H1 (cell line): ENCODE measurements at regions not wholly inside any gene's neighbourhood (a gene's known extent, or its start where the extent isn't known, plus 50 kb on each side); places are given as distances from the start of the nearest gene placed in this dataset.

ENCODE experiments used
- ASH2L ChIP-seq: fragments of 200-600, 300-600 bp; sonication (generic); IDR thresholded peaks from one replicate; pipeline ENCODE4 v1.7.1; 2017; ENCODE audit warnings: low read length
- BACH1 ChIP-seq: IDR thresholded peaks from 2 replicates; pipeline ENCODE4 v1.6.1; 2012; ENCODE audit warnings: low read length, improper control_type of control experiment
- HDAC2 ChIP-seq, 2 experiments: fragments of 300-600 bp in 1 of 2; sonication (generic) in 1 of 2; IDR thresholded peaks; 2 replicates each; pipeline ENCODE4 v1.6.1; 2011 to 2012; ENCODE audit warnings: low read depth in 2 of 2, low read length in 2 of 2, mild to moderate bottlenecking in 2 of 2, moderate library complexity in 2 of 2, borderline replicate concordance in 1 of 2, inconsistent platforms in 1 of 2
- POLR2A ChIP-seq, 2 experiments: IDR thresholded peaks; 1 replicate in 1 of 2; 2 replicates in 1 of 2; pipeline ENCODE4 v1.6.1; 2011; ENCODE audit warnings: low read depth in 2 of 2, low read length in 2 of 2, mild to moderate bottlenecking in 2 of 2; ENCODE audit errors: control extremely low read depth in 1 of 2
- SUZ12 ChIP-seq: fragments of 200-600 bp; sonication (generic); IDR thresholded peaks from 2 replicates; pipeline ENCODE4 v1.6.1; 2012; ENCODE audit warnings: mild to moderate bottlenecking, inconsistent platforms, low read length, moderate library complexity, mixed read lengths
- TEAD4 ChIP-seq: IDR thresholded peaks from 2 replicates; pipeline ENCODE4 v1.6.1; 2012; ENCODE audit warnings: low read depth, low read length, inconsistent platforms, mixed read lengths

DNA sequence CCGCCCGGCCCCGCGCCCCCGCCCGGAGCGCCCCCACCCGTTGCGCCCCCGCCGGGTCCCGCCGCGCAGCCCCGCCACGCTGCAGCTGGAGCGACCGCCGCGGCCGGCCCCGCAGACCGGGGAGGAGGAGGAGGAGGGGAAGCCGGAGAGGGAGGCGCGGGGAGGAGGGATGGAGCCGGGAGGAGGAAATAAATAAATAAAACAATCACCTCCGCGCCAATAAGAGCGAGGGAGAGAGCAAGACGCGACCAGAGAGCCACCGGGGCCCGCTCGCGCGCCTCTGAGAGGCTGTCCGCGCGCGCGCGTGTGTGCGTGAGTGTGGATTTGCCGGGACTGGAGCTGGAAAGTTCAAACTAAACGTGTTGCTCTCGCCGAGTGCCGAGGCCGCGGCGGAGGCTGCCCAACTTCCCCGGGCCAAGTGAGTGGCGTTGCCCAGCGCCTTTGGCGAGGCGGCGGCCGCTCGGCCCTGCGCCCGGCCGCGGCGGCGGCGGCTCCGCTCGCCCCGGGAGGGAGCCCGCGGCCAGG lies 2184.4 kb upstream of the TENM3 start (continued):
- TF ChIP-seq TEAD4 (no peak), HDAC2 (IDR thresholded peaks at IDR 0.05; ENCODE audit: borderline replicate concordance in 1 of 2, low read depth in 2 of 2, low read length in 2 of 2) (peak in 1 of 2 experiments; percentile 60; a peak in 1 of 4 replicates), BACH1 (peak; percentile 15; the same call in 1 of the 2 replicates), ASH2L (peak; percentile 98), SUZ12 (peak; percentile 42; the same call in 1 of the 2 replicates), POLR2A (IDR thresholded peaks at IDR 0.05; ENCODE audit: control extremely low read depth in 1 of 2, low read depth in 2 of 2, low read length in 2 of 2) (no peak)
- TF ChIP-seq, all 59 proteins: peak for 11
